GM21717 (cell line): ENCODE measurements at regions not wholly inside any gene's neighbourhood (a gene's known extent, or its start where the extent isn't known, plus 50 kb on each side); places are given as distances from the start of the nearest gene placed in this dataset.

Experiments used
- ATAC-seq: cut with Tn5 transposase; IDR thresholded peaks from one replicate; pipeline ENCODE4 v1.9.1; 2021; ENCODE audit warnings: mild to moderate bottlenecking, moderate library complexity; ENCODE audit not compliant: unreplicated experiment

DNA sequence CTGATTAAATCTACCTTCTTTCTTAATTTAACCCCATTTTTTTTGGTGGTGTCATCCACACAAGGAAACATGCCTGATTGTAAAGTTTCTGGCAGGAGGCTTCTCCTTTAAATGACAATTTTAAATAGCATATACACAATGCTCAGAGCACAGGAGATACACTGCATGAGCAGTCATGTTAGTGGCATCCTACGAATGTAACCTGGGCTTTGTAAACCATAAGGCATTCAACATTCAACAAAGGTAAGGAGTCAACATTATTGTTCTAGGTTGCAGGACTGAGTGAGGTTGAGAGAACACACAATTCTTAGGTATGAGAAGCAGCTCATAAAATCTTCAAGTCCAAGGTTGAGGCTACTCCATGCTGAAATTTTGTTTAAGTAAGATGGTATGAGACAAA lies 266.6 kb upstream of the SIX2 start:
- no peak for ATAC-seq

DNA sequence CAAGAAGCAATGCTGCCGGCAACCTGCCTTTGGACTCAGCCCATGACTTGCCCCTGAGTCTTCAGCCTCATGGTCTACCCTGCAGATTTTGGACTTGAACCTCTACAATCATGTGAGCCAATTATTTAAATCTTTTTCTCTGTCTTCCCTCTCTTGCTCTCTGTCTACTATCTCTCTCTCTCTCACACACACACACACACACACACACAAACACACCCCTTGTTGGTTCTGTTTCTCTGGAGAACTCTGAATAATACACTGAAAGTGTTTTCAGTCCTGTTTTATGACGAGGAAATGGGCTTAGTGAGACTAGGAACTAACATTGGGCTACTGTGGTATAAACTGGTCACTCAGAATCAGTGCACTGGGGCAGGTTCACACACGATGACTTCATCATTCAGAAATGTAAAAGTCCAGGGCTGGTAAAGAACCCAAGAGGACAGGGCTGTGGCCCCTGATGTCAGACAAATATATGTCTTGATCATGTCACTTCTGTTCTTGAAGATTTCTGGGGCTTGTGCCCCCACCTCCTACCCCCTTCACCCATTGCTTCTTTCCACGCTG lies 266.1 kb upstream of the SIX2 start:
- no peak for ATAC-seq

DNA sequence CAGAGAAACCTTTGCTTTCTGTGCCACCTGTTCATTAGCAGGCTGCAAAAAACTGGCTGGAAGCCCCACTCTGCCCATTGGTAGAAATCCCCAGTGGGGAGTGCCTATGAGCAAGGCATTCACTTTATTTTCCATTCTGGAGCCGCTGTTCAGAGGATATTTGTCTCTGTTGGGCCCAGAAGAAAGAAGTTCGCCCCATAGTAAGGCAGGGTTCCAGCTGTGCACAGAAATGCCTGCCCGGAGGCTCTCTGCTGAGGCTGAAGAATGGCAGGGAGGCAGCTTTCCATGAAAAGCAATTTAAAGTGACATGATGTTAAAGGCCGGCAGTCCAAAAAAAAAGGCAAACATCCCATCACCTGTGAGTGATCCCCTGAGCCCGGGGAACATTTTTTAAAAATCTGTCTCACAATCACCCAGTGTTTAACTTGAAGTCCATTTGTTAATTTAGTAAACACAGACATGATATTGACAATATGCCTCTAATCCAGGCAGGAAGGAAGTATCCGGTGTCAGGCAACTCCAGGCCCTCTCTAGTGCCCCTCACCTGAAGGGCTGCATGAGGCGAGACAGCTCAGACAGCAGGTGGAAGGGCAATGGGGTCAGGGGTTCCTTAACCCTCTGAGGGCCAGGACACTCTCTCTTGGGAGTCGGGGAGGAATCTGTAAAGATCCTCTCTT lies 265.1 kb upstream of the SIX2 start:
- ATAC-seq, result no peak

- ATAC-seq, result no peak
Observed at GRCh38 chr2:45273412-45274249, 264.4 kb upstream of the SIX2 start.

GRCh38 chr2:45272549-45273265 lies 263.5 kb upstream of the SIX2 start:
- no peak for ATAC-seq

GRCh38 chr2:45269149-45269793 lies 260.0 kb upstream of the SIX2 start:
- no peak for ATAC-seq

DNA sequence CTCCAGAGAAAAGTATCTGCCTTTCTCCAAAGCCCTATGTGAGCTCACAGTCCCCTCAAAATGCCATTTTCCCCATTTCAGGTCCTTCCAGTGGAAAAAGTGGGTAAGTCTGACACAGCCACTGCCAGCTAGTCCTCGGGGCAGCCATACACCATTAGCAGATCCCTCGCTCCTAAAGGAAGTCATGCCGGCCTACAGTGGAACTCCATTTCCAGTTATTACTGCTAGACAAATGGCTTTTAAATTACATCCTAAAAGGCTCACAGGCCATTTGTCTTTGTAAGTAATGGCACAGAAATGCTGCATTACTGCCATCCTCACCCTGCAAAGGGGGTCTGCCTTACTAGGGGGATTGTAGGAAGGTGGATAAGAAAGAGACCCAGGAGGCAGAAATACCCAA lies 259.4 kb upstream of the SIX2 start:
- no peak for ATAC-seq

GRCh38 chr2:45267062-45267792 lies 258.0 kb upstream of the SIX2 start:
- no peak for ATAC-seq

- no peak for ATAC-seq
Observed at GRCh38 chr2:45265336-45265735, 256.1 kb upstream of the SIX2 start.

- ATAC-seq, result no peak
Observed at GRCh38 chr2:45264227-45265225, 255.3 kb upstream of the SIX2 start.

- no peak for ATAC-seq
Observed at GRCh38 chr2:45263147-45263546, 253.9 kb upstream of the SIX2 start.

GRCh38 chr2:45261746-45262145 lies 252.5 kb upstream of the SIX2 start:
- ATAC-seq, result no peak

GRCh38 chr2:45260946-45261345 lies 251.7 kb upstream of the SIX2 start:
- ATAC-seq, result no peak

GRCh38 chr2:45259547-45260160 lies 250.4 kb upstream of the SIX2 start:
- no peak for ATAC-seq

DNA sequence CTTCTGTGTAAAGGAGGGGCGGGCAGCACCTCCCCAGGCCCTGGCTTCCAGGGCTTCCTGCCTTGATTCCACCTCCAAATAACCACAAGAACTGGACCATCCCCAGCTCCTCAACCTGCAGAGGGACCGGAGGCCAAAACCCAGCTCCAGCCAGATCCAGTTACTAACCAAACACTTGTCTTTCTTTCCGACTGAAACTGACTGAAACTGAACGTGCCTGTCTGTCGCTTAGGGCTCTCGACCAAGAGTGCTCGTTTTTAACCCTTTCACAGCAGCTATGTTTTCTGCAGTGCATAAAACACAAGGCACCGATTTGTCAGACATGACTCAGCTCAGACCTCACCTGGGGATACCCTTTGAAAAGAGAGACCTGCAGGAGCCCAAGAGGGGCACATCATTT lies 249.9 kb upstream of the SIX2 start:
- ATAC-seq, result no peak

DNA sequence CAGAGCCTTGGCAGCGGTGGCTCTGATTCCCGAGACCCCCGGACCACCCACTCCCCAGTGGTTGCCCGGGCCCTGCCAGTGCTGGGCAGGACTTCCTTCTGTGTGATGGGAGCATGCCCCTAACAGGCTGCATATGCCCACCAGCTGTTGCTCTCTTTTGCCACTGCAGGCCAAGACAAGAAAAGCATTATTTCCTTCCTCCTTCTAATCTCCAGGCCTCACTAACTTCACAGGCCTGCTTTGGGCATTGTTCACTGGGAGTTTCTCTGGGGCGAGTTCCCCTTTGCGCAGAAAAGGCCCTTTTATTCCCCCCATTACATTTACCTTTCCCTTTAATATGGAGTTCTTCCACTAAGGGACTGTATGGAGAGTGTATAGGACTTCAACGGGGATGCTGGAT lies 249.1 kb upstream of the SIX2 start:
- ATAC-seq, result no peak

DNA sequence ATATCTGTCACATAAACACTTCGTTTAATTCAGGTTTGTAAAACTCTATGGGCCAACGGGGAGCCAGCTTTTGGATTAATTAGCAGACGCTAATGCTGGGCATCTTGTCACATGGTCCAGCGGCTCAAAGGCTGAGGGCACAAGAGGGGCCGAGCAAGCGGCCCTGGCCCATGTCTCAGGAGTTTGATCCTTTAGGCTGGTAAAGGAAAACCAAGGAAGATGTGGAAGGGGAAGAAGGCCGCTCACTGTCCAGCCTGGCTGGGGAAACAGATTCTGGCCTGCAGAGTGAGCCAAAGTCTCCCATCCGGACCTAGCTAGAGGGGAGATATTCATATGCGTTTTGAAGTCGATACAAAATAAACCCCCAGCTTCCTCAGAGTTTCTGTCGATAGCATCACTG lies 248.6 kb upstream of the SIX2 start:
- no peak for ATAC-seq

- ATAC-seq, result no peak
Observed at GRCh38 chr2:45256867-45257641, 247.8 kb upstream of the SIX2 start.
